Keratinocyte (primary cell): ENCODE measurements at regions not wholly inside any gene's neighbourhood (a gene's known extent, or its start where the extent isn't known, plus 50 kb on each side); places are given as distances from the start of the nearest gene placed in this dataset.

Experiments used
- DNase-seq: peaks from one replicate; pipeline ENCODE4 v3.0.0-alpha.2; 2011; ENCODE audit warnings: low read depth, missing footprints, low spot score
- FAIRE-seq: peaks from 2 replicates; lab custom pipeline; 2011; peaks lifted over from hg19 to GRCh38; lab: Jason Lieb, UNC
- H2AFZ ChIP-seq: 2 replicates; pipeline ENCODE4 v1.6.0; 2012; ENCODE audit warnings: low read length, control low read depth, inconsistent platforms; ENCODE audit not compliant: control insufficient read depth
- H3K27ac ChIP-seq: 2 replicates; pipeline ENCODE4 v1.5.1; 2011; ENCODE audit warnings: low read length; ENCODE audit not compliant: control insufficient read depth, insufficient read depth
- H3K27me3 ChIP-seq: 3 replicates; pipeline ENCODE4 v1.6.0; 2011; ENCODE audit warnings: low read length; ENCODE audit not compliant: control insufficient read depth, insufficient read depth; ENCODE audit errors: extremely low read depth
- H3K36me3 ChIP-seq, 2 experiments: 2 replicates in 1 of 2; 3 replicates in 1 of 2; pipeline ENCODE4 v1.5.1; 2011; ENCODE audit warnings: low read length in 2 of 2, mild to moderate bottlenecking in 1 of 2; ENCODE audit not compliant: control insufficient read depth in 2 of 2, insufficient read depth in 2 of 2; ENCODE audit errors: extremely low read depth in 1 of 2
- H3K4me1 ChIP-seq: 3 replicates; pipeline ENCODE4 v1.5.1; 2011; ENCODE audit warnings: low read length; ENCODE audit not compliant: control insufficient read depth, insufficient read depth; ENCODE audit errors: extremely low read depth
- H3K4me2 ChIP-seq: 3 replicates; pipeline ENCODE4 v1.6.0; 2011; ENCODE audit warnings: low read depth, low read length; ENCODE audit not compliant: control insufficient read depth, insufficient read depth; ENCODE audit errors: extremely low read depth
- H3K4me3 ChIP-seq, 3 experiments: fragments of 200-600 bp in 1 of 3; sonication (generic) in 1 of 3; 2 replicates in 2 of 3; 3 replicates in 1 of 3; pipeline ENCODE4 v1.5.1; 2011 to 2016; ENCODE audit warnings: low read length in 3 of 3, mild to moderate bottlenecking in 3 of 3, control low read depth in 2 of 3, inconsistent platforms in 1 of 3, low read depth in 1 of 3, mixed read lengths in 1 of 3, mixed run types in 1 of 3, moderate library complexity in 1 of 3; ENCODE audit not compliant: control insufficient read depth in 2 of 3, insufficient read depth in 2 of 3; ENCODE audit errors: extremely low read depth in 1 of 3
- H3K79me2 ChIP-seq: 2 replicates; pipeline ENCODE4 v1.6.0; 2012; ENCODE audit warnings: low read length; ENCODE audit not compliant: control insufficient read depth, insufficient read depth
- H3K9ac ChIP-seq: 3 replicates; pipeline ENCODE4 v1.6.0; 2011; ENCODE audit warnings: low read length; ENCODE audit not compliant: control insufficient read depth, insufficient read depth; ENCODE audit errors: extremely low read depth
- H3K9me1 ChIP-seq: 3 replicates; pipeline ENCODE4 v1.6.0; 2011; ENCODE audit warnings: low read length; ENCODE audit not compliant: control insufficient read depth, insufficient read depth; ENCODE audit errors: extremely low read depth
- H3K9me3 ChIP-seq: 2 replicates; pipeline ENCODE4 v1.5.1; 2012; ENCODE audit warnings: low read depth, low read length; ENCODE audit not compliant: control insufficient read depth
- H4K20me1 ChIP-seq: 3 replicates; pipeline ENCODE4 v1.6.0; 2011; ENCODE audit warnings: low read length; ENCODE audit not compliant: control insufficient read depth, insufficient read depth; ENCODE audit errors: extremely low read depth
- EZH2 ChIP-seq: IDR thresholded peaks from one replicate; pipeline ENCODE4 v1.6.1; 2012; ENCODE audit warnings: inconsistent platforms, mild to moderate bottlenecking, low read length, moderate library complexity
- dilution Hi-C: fragments of 300-500 bp; cut with MboI; formaldehyde crosslinking; loops from one replicate; pipeline ENCODE4 v1.7.0; 2020; ENCODE audit warnings: low sequenced_read_pairs; ENCODE audit not compliant: extremely low pct_ligation_motif_present
- TF ChIP-seq, protein P1 (sequence below), 3 experiments: IDR thresholded peaks in 1 of 3; conservative IDR thresholded peaks in 1 of 3; optimal IDR thresholded peaks in 1 of 3; 2 replicates in 2 of 3; 3 replicates in 1 of 3; pipeline versions ENCODE3 to v1.5.1; 2011; ENCODE audit warnings: low read length in 3 of 3, mild to moderate bottlenecking in 3 of 3, moderate library complexity in 2 of 3, control low read depth in 1 of 3, inconsistent platforms in 1 of 3; ENCODE audit not compliant: insufficient read depth in 2 of 3; ENCODE audit errors: extremely low read depth in 1 of 3

DNA sequence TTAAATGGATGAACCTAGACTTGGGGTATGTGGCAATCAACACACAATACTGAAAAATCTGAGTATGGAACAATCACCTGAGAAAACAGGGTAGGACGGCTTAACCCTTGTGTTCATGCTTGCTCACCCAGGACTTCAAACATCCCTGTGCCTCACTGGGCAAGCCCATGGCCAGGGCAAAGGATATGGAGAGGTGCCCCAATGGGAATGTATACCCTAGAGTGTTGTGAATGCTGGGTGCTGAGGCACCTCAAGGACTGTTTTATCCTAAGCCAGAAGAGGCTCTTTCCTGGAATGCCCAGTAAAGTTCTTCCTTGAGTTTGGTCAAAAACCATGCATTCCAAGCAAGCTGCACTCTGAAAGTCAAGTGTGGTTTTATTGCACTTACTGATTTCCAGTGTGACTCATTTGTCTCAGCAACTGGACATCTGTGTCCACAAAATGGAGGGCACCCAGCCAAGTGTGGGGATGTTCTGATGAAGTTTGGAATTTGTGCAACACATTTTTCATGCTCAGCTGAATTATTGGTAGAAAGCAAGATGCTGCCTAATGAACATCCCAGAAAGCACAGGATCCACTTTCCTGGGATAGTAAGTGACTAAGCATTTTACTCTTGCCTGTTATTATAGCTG is 531.3 kb downstream of the RFC3 start:
- no peaks in the 10 kb centered on the region for H3K9me3 ChIP-seq
- FAIRE-seq (no peak), DNase-seq (no peak)
- no peaks in the 10 kb centered on the region for H3K27me3 ChIP-seq
- no peaks in the 10 kb centered on the region for H3K4me1 ChIP-seq
- H2AFZ ChIP-seq, result no peak overlapping the region
- no peaks in the 10 kb centered on the region for H3K9me1 ChIP-seq
- no peak overlapping the region for H3K9ac ChIP-seq
- no peaks in the 10 kb centered on the region for H3K79me2 ChIP-seq
- no peaks in the 10 kb centered on the region for H4K20me1 ChIP-seq
- H3K4me2 ChIP-seq, result no peak overlapping the region
- H3K36me3 ChIP-seq, result no peaks in the 10 kb centered on the region
- dilution Hi-C loops, result no loop called here
- H3K27ac ChIP-seq, result no peak overlapping the region
- TF ChIP-seq, protein P1, sequence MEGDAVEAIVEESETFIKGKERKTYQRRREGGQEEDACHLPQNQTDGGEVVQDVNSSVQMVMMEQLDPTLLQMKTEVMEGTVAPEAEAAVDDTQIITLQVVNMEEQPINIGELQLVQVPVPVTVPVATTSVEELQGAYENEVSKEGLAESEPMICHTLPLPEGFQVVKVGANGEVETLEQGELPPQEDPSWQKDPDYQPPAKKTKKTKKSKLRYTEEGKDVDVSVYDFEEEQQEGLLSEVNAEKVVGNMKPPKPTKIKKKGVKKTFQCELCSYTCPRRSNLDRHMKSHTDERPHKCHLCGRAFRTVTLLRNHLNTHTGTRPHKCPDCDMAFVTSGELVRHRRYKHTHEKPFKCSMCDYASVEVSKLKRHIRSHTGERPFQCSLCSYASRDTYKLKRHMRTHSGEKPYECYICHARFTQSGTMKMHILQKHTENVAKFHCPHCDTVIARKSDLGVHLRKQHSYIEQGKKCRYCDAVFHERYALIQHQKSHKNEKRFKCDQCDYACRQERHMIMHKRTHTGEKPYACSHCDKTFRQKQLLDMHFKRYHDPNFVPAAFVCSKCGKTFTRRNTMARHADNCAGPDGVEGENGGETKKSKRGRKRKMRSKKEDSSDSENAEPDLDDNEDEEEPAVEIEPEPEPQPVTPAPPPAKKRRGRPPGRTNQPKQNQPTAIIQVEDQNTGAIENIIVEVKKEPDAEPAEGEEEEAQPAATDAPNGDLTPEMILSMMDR (optimal IDR thresholded peaks at IDR 0.05 in 1 of 3, IDR thresholded peaks at IDR 0.05 in 1 of 3, conservative IDR thresholded peaks at IDR 0.05 in 1 of 3; ENCODE audit: extremely low read depth in 1 of 3, insufficient read depth in 2 of 3, low read length in 3 of 3), result no peak
- TF ChIP-seq EZH2, result no peak
- H3K4me3 ChIP-seq, result no peak overlapping the region

DNA sequence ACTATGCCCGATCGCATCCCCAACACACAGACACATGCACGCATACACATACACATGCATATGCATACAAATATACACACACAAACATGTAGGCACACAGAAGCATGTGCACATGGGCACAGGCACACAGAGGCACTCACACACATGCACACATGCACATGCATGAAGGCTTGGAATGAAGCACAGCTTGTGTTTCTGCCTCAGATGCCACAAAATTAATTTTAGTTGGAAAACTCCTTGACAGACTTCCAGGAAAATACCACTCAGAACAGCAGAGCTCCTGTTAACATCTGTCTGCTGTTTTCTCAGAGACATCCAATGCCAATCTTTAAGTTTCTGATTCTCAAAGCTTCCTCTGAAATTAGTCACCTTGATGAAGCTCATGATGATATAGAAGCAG is 532.7 kb downstream of the RFC3 start:
- Histone ChIP-seq H3K9me3 (no peaks in the 10 kb centered on the region), H4K20me1 (no peaks in the 10 kb centered on the region), H3K79me2 (no peaks in the 10 kb centered on the region), H3K27ac (no peak overlapping the region), H3K9me1 (no peaks in the 10 kb centered on the region), H3K27me3 (no peaks in the 10 kb centered on the region), H3K9ac (no peak overlapping the region), H2AFZ (no peak overlapping the region), H3K4me1 (no peaks in the 10 kb centered on the region), H3K4me2 (no peak overlapping the region), H3K36me3 (no peaks in the 10 kb centered on the region), H3K4me3 (no peak overlapping the region)
- FAIRE-seq (no peak), DNase-seq (no peak)
- TF ChIP-seq, protein P1 (optimal IDR thresholded peaks at IDR 0.05 in 1 of 3, IDR thresholded peaks at IDR 0.05 in 1 of 3, conservative IDR thresholded peaks at IDR 0.05 in 1 of 3; ENCODE audit: extremely low read depth in 1 of 3, insufficient read depth in 2 of 3, low read length in 3 of 3), result no peak
- no peak for TF ChIP-seq EZH2
- dilution Hi-C loops, result no loop called here
